CD4-positive, alpha-beta T cell treated with Interleukin-12 subunit alpha and Interleukin-12 subunit beta, for 1 hour (primary cell): ENCODE measurements at regions not wholly inside any gene's neighbourhood (a gene's known extent, or its start where the extent isn't known, plus 50 kb on each side); places are given as distances from the start of the nearest gene placed in this dataset.
A peak's percentile ranks its signal among the peaks of the same experiment; 100 is the strongest.
"Not testable (repeated sequence)": the region's sequence is repeated elsewhere in the genome, so short reads cannot be mapped to it uniquely, and the experiment has no call there.

Source experiments
- DNase-seq: peaks from one replicate; pipeline ENCODE4 v3.0.0-alpha.2; 2020

GRCh38 chr7:114806590-114807162, 115.2 kb upstream of the MDFIC start:
- DNase-seq, result no peak

DNA sequence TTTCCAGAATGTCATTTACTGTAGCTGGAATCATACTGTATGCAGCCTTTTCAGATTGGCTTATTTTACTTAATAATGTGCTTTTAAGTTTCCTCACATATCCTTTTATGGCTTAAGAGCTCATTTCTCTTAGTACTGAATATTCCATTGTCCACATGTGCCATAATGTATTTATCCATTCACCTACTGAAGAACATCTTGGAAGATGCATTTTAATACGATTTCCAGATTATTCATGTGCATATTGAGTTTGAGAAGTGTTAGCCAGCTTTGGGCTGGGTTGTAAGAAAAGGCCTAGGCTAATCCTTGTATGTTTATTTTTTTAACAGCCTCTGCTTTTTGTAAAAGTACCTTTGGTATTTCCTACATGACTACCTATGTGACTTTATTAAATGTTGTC, 109.3 kb upstream of the MDFIC start:
- no peak for DNase-seq

DNA sequence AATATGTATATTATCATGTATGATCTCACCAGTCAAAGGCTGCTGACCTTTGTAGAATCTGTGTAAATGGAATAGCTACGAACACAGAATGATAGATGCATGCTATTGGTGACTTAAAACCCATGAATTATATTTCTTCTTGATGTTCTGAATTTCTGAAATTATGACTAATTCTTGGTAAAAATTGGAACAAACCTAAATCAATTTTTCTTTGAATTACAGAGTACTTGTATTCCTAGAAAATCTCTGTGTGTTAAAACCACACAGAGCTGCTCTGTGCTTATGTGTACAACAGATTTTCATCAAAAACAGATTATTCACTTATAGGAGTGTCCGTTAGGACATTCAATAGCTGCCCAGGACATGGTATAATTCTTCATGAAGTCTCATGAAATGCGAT, 108.3 kb upstream of the MDFIC start:
- no peak for DNase-seq

DNA sequence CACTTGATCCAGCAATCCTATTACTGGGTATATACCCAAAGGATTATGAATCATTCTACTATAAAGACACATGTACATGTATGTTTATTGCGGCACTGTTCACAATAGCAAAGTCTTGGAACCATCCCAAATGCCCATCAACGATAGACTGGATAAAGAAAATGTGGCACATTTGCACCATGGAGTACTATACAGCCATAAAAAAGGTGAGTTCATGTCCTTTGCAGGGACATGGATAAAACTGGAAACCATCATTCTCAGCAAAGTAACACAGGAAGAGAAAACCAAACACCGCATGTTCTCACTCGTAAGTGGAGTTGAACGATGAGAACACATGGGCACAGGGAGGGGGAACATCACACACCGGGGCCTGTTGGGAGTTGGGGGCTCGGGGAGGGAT, 104.9 kb upstream of the MDFIC start:
- DNase-seq, result not testable (repeated sequence)

DNA sequence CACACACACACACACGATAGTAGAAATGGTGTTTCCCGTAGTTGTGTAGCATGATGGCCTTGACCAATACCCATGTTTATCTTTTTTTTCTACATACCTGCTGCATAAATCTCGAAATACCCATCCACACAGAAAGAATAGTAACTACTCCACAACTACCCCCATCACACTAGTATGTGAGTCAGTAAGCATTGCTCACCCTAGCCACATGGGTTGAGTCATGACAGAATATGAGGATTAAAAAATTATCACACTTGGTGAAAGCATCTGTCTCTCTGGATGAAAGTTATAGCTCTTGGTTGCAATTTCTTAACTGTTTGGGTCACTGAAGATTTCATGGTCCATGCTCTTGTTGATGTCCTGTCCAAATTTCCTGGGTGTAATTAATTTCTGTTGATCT, 103.4 kb upstream of the MDFIC start:
- DNase-seq, result no peak

DNA sequence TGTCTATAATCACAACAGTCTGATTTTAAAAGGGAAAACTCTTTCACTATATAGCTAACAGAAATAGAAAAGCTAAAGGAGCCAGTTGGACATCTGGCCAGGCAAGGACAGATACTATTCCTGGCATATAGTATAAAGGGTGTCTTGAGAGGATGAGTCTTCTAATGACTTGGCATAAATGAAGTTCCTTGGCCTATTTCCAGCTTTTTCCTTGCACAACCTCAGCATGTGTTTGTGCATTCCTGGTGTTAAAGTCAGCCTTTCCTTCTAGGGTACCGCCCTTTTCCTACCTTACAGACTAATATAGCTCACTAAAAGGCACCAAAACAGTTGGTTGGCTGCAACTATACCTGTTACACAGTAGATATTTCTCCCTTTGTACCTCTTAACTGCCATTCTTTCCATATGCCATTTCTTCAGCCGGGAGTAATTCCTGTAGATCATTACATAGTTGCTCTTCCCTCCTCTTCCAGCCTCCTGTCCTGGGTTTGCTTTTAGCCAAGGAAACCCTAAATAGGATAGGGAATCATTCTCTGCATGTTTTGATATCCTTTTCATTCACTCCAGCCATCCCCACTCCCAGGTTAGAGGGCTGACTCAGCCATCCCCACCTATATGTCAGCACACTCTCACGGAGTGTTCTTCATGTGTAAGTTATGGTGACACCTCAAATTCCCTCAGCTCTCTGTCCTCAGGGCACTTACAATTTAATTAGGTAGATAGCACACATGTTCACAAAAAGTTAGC, 102.1 kb upstream of the MDFIC start:
- no peak for DNase-seq

GRCh38 chr7:114821030-114821900, 100.6 kb upstream of the MDFIC start:
- DNase-seq, result no peak

GRCh38 chr7:114822131-114822530, 99.8 kb upstream of the MDFIC start:
- DNase-seq, result no peak

- no peak for DNase-seq
These were observed 99.0 kb upstream of the MDFIC start for GRCh38 chr7:114822844-114823243.

DNA sequence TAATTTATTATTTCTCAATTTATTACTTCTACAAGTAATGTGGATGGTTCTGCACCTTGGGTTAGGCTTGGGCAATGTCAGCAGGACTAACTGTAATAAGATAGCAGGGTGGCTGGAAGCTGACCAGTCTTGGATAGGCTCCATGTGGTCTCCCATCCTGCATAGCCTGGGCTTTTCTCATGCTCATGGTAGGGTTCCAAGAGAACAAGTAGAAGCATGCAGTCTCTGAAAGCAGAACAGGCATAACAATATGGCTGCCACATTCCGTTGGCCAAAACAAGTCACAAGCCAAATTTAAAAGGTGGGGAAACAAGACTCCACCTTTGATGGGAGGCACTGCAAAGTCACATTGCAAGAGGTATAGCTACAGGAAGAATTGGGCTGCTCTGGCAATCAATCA, 98.6 kb upstream of the MDFIC start:
- DNase-seq, result no peak

- DNase-seq, result peak; percentile 15
These were observed 96.4 kb upstream of the MDFIC start for GRCh38 chr7:114825423-114825951.

- no peak for DNase-seq
These were observed 90.9 kb upstream of the MDFIC start for GRCh38 chr7:114830952-114831351.

DNA sequence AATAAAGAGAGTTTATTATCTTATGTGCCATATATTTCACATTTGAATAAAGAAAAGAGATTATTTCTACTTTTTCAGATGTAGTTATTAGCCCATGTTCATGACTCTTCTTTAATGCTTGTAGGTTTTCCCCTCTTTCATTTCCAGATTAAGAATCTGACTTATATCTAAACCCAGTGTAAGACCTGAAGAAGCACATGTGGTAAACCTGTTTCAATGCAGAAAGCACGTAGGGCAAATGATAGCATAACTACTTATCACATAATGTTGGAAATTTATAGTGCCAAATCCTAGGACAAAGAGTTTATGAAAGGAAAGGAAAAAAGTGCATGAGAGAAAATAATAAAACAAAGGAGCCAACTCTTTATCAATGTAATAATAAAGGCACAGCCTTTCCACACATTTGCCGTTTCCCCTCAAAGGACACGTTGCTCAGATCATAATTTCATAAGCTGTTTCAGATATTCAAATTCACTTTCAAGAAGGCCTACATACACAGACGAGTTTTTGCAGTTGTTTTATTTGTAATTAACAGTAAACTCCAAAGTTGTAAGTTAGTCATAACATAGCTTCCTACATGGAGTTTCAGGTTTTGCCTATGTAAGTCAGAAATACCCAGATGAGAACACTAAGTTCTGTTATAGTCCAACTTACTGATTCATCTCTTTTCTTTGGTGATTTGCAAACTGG, 88.8 kb upstream of the MDFIC start:
- no peak for DNase-seq

DNA sequence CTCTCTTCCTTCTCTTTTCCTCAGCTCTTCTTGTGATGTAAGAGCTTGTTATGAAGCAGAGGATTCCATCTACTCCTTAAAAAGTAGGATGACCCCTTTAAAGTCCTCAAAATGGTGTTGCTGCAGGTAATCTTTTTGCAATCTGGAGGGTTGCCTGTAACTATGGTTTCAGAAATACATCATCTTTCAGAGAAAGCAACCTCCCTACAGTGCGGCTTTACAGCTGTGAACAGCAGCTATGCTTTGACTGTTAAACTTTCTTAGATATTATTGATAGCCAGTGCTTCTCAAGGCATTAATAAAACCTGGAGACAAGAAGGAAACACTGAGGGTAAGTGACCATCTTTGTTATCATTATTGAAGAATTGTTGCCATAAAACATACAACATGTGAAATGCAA, 86.6 kb upstream of the MDFIC start:
- no peak for DNase-seq

DNA sequence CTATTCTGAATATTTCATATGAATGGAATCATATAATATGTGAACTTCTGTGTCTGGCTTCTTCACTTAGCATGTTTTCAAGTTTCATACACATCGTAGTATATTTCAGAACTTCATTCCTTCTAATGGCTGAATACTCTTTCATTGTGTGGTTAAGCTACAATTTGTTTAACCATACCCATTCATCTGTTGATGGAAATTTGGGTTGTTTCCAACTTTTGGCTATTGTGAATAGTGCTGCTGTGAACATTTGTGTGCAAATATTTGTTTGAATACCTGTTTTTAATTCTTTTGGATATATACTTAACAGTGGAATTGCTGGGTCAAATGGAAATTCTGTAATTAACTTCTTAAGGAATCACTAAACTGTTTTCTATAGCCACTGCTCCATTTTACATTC, 86.0 kb upstream of the MDFIC start:
- DNase-seq, result no peak

GRCh38 chr7:114842551-114843065, 79.3 kb upstream of the MDFIC start:
- no peak for DNase-seq

DNA sequence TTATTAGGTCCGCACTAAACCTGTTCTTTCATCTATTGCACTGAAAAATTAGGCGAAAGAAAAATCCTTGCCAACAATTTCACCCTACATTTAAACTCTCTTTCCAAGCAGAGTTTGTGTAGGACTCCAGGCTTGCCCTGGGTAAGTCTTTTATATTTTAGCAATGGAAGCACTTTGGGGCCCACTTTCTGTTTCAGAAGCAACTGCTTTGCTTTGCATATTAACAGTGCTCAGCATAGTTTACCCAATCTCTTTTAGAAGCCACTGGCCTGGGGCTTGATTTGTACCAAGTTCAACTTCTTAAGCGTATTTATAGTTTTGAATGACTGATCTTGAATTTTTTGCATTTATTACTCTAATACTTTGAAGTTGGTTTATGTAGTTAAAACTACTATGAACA, 78.8 kb upstream of the MDFIC start:
- no peak for DNase-seq

DNA sequence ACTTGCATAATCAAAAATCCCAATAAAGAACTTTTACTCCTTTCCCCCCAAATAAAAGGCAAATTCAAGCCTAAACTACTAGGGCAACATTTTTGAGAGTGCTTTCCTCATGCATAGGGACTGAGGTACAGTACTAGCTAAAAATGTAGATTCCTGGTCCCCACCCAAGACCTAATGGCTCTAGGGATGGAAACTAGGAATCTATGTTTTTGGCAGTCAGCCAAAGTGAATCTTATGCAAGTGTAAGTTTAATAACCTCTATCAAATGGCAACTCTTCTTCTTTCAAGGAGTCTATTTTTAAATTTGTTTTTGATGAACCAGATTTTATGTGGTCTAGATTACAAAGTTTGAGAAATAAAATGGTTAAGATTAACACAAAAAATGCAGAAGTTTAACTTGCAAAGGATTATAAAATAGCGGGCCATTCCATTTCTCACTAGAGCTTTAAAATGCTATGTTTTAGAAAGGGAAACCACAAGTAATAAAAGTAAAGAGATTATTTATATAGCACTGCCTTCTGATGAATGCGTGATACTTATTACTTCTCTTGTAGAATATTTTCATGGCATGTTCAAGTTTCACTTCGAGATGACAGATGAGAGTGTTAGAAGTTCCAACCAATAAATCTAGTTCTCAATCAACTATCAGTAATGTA, 70.4 kb upstream of the MDFIC start:
- no peak for DNase-seq

DNA sequence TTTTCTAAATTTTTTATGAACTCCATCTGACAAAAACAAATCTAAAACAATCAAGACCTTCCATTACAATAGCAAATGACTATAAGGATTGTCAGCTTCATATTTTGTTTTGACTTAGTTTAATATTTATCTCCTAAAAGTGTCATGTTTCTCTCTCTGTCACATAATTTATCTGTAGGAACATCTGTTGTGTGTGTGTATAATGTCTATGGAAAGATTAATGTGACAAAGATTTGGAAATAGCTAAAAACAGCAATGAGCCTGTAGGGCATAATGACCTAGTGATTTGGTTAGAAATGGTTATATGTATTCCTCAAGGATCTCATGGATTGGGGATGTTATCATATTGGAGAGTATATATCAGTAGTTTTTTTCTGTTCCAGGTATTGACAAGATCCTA, 69.6 kb upstream of the MDFIC start:
- DNase-seq, result no peak

DNA sequence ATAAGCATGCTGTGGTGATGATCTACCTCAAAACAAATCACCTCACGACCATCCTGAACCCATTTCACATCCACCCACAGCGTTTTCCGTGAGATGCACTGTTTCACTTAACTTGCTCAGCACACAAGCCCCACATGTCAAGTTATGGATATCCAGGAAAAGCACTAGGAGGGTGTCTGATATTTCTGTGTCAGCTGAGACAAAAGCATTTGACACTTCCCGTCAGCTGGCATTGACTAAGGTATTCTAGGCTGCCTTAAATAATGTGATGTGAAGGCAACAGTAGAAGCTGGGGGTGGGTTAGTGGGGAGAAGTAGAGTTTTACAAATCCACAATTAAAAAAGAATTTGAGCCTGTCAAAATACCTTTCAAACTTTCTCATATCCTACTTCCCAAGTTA, 68.7 kb upstream of the MDFIC start:
- DNase-seq, result no peak

DNA sequence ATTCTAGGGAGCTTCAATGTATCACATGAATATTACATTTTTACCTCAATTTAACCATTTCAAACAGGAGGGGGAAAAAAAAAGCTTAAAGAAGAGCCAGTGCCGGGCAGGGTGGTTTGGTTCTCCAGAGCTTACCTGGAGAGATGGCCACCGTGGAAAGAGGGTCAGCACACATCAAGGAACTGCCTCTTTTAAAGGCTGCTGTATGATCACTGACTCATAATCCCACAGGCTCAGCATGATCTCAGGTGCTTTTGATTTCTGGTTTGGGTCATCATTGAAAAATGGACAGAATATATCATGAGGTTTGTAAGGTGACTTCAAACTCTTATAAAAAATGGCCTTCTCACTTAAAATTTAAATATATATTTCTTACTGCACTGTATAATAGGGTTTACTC, 67.5 kb upstream of the MDFIC start:
- no peak for DNase-seq

GRCh38 chr7:114856625-114857024, 65.3 kb upstream of the MDFIC start:
- no peak for DNase-seq
